ENCODE measurements at regions not wholly inside any gene's neighbourhood (a gene's known extent, or its start where the extent isn't known, plus 50 kb on each side); places are given as distances from the start of the nearest gene placed in this dataset.
"Not testable (repeated sequence)": the region's sequence is repeated elsewhere in the genome, so short reads cannot be mapped to it uniquely, and the experiment has no call there.

DNA sequence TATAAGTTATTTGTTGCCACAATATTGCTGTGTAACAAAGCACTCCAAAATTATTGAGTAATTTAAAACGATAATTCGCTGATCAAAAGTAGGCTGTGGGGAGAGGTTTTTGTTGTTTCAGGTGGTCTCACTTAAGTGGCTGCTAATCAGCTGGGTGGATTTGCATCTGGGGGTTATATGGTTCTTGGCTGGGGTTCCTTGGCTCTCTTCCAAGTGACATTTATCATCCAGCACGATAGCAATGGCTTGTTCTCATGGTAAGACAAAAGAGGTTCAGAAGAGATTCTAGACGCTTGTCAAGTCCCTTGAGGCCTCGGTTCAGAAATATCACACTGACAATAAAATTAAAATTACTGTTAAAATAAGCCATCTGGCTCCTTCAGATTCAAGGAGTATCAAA is 1648.8 kb downstream of the GRIK2 start:
- DNase-seq (ENCODE audit: low read depth): no peak

DNA sequence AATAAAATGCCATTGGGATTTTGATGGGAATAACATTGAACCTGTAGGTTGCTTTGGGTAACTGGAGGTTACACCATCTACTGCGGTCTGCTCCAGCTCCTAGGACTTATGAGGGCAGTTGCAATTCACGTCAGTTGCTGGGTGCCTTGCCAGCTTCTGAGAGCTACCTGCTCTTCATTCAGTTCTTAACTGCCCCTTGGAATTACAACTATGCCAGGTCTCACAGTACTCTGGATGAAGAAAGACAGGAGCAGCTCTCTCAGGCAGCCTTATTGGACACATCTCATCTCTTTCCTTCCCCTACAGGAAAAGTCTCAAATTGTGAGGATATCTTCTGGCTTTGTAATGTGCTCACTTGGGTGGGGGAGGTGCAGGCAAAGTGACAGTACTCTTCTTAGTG is 1643.3 kb downstream of the GRIK2 start:
- DNase-seq (ENCODE audit: low read depth): no peak

- no peak for DNase-seq (ENCODE audit: low read depth)
Measured at GRCh38 chr6:103027271-103027931, 1633.9 kb downstream of the GRIK2 start.

DNA sequence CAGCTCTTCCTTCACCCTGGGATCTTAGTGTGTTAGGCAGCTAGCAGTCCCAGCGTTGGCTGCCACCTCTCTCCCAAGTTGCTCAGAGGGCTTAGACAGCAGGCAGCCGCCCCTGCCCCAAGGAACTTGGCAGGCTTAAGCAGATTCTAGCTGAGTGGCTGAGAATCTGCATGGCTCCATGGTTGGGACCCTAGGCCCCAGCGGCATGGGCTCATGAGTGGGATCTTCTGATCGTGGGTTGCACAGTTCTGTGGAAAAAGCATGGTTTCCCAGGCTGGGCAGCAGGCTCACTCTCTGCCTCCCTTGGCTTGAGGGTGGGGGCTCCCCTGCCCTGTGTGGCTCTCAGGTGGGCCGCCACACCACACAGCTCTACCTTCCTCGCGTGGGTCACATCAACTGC is 1624.9 kb downstream of the GRIK2 start:
- DNase-seq (ENCODE audit: low read depth): no peak

DNA sequence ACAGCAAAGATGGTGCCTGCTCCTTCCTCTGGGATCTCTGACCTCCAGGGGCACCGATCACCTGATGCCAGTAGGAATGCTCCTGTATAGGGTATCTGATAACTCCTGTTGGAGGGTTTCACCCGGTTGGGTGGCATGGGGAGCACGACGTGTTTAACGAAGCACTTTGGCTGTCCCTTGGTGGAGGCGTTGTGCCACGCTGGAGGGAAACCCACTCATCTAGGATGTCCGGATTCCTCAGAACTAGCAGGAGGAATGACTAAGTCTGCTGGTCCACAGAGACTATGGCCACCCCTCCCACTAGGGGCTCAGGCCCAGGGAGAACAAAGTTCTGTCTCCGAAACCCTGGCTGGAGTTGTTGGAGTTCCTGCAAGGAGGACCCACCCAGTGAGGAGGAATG is 1624.4 kb downstream of the GRIK2 start:
- DNase-seq (ENCODE audit: low read depth): no peak

- DNase-seq (ENCODE audit: low read depth): no peak
Measured at GRCh38 chr6:103011605-103012004, 1618.1 kb downstream of the GRIK2 start.

GRCh38 chr6:103002282-103002681 is 1608.8 kb downstream of the GRIK2 start:
- no peak for DNase-seq (ENCODE audit: low read depth)

GRCh38 chr6:103001724-103002123 is 1608.2 kb downstream of the GRIK2 start:
- no peak for DNase-seq (ENCODE audit: low read depth)

GRCh38 chr6:103000688-103001087 is 1607.2 kb downstream of the GRIK2 start:
- no peak for DNase-seq (ENCODE audit: low read depth)

DNA sequence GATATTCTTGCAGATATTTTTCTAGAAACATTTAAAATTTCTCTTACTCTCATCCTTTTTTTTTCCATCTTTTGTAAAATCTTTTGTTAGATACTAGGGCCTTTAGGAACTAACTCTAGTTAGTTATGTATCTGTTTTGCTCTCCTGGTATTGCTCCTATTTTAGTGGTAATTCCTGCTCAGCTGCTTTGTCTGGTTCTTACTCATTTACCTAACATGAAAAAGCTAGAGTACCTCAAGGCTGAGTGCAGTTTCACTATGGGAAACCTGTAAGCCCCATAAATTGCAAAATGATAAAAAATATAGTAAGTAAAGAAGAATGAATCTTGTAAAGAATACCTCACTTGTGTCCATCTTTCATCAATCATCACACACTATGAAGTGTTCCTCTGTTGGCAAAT is 1602.0 kb downstream of the GRIK2 start:
- DNase-seq (ENCODE audit: low read depth): no peak

- DNase-seq (ENCODE audit: low read depth): no peak
Measured at GRCh38 chr6:102994866-102995265, 1601.4 kb downstream of the GRIK2 start.

DNA sequence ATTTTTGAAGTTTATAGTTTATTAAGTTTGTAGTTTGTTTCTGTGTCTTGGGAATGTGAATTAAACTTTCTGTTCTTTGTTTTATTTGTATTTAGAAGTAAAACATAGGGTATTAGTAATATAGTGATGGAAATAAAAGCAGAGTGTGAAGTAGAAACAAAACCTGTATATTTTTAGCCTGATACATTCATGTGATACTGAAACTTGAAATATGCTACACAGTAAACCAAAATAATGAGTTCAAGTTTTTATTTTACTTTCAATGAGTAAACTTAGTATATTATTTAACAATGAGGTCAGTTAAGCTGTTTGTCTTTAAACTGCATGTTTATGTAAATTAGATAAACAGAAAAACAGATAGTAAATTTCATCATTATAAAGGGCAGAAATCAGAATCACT is 1592.6 kb downstream of the GRIK2 start:
- DNase-seq (ENCODE audit: low read depth): no peak

GRCh38 chr6:102984357-102984756 is 1590.8 kb downstream of the GRIK2 start:
- DNase-seq (ENCODE audit: low read depth): no peak

GRCh38 chr6:102981490-102982015 is 1588.0 kb downstream of the GRIK2 start:
- DNase-seq (ENCODE audit: low read depth): no peak

- DNase-seq (ENCODE audit: low read depth): no peak
Measured at GRCh38 chr6:102980951-102981350, 1587.4 kb downstream of the GRIK2 start.

DNA sequence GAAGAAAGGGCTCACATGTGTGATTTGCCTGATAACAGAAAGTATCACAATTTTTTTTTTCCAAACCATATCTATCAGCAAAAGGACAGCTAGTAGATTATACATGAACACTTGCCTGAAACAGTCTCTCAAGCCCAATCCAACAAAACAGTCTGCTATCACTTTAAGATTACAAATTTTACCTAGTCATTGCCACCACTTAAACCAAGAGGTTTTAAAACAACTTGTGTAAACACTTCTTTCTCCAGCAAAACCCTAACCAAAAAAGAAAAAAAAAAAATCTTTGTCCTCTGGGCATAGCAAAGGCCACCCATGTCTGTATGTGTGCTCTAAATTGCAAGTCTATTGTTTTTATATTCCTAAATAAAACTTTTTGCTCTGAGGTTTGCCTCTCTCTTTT is 1568.4 kb downstream of the GRIK2 start:
- no peak for DNase-seq (ENCODE audit: low read depth)

DNA sequence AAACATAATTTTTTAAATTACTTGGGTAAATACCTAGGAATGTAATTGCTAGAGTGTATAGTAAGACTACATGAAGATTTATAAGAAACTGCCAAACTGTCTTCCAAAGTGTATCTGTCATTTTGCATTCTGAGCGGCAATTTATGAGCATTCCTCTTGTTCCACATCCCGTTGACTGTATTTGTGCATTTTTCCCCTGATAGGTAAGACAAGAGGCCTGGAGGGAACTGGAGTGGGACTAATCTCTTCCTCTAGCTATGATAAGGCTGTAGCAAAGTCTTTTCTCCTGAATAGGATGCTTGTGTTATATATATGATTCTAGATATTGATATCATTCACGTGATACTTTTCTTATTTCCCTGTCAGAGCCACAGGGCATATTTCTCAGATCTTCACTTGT is 1557.5 kb downstream of the GRIK2 start:
- no peak for DNase-seq (ENCODE audit: low read depth)

GRCh38 chr6:102944475-102944874 is 1551.0 kb downstream of the GRIK2 start:
- no peak for DNase-seq (ENCODE audit: low read depth)

DNA sequence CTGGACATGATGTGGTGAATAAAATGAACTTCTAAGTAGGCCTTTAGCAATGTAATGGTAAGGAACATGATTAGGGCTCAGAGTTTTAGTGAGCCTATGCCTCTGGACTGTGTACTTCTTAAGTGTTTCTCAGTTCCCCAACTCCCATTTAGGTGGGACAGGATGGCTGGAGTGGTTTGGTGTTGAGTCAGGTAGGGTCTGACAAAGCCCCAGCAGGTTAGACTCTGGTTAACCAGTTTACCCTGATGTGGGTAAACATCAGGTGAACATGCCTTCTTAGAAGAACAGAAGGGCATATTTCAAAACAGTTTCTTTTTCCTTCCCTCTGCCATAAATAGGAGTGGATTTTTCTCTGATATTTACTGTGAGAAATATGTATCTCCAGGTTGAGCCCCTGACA is 1548.7 kb downstream of the GRIK2 start:
- DNase-seq (ENCODE audit: low read depth): no peak

DNA sequence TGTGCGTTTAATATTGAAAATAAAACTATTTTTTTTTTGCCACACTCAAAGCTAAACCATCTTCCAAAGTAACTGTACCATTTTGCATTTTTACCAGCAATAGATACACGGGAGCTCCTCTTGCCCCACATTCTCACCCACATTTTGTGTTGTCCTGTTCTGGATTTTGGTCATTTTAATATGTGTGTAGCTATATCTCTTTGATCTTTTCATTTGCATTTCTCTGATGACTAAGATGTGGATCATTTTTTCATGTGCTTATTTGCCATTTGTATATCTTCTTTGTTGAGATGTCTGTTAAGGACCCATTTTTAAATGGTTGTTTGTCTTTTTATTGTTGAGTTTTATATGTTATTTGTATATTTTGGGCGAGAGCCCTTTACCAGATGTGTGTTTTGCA is 1543.5 kb downstream of the GRIK2 start:
- no peak for DNase-seq (ENCODE audit: low read depth)

GRCh38 chr6:102928109-102928508 is 1534.6 kb downstream of the GRIK2 start:
- DNase-seq (ENCODE audit: low read depth): no peak

GRCh38 chr6:102918161-102918560 is 1524.7 kb downstream of the GRIK2 start:
- no peak for DNase-seq (ENCODE audit: low read depth)

DNA sequence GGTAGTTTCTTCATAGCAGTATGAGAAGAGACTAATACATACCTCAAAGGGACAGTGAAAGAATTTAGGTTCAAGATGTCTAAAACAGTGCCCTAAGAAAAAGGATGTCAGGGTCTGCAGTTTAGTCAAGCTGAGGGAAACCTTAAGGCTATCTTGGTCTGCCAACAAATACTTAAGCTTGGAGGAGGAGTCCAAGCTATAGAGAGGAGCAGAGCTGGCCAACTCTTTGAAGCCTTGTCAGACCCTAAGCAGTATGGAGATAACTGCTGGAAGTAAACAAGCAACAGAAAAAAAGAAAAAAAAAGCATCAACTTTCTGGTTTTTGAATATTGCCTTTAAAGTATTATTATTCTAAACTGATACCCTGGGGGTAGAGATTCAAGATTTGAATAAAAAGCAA is 1518.1 kb downstream of the GRIK2 start:
- DNase-seq (ENCODE audit: low read depth): no peak

DNA sequence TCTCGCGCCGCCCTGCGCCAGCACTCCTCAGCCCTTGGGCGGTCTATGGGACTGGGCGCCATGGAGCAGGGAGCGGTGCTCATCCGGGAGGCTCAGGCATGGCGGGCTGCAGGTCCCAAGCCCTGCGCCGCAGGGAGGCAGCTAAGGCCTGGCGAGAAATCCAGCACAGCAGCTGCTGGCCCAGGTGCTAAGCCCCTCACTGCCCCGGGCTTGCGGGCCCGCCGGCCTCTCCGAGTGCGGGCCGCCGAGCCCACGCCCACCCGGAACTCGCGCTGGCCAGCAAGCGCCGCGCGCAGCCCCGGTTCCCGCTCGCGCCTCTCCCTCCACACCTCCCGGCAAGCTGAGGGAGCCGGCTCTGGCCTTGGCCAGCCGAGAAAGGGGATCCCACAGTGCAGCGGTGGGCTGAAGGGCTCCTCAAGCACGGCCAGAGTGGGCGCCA is 1517.2 kb downstream of the GRIK2 start:
- not testable (repeated sequence) for DNase-seq (ENCODE audit: low read depth)

Data from stimulated activated CD8-positive, alpha-beta memory T cell treated with anti-CD3 and anti-CD28 coated beads, Interleukin-15, amount 100 ng/mL, for 1 hour (primary cell).